HepG2 (cell line): ENCODE measurements at regions not wholly inside any gene's neighbourhood (a gene's known extent, or its start where the extent isn't known, plus 50 kb on each side); places are given as distances from the start of the nearest gene placed in this dataset.

ENCODE experiments used
- ATAC-seq: fragments of 200-7000 bp; cut with Tn5 transposase; 3 replicates; pipeline ENCODE4 v1.9.1; 2020; ENCODE audit warnings: mild to moderate bottlenecking, moderate library complexity
- BruUV-seq: library from RNA; stranded (reverse); fragments of 400-500 nt; replicated peaks from 2 replicates; lab custom pipeline; 2021; lab: Mats Ljungman, UMichigan
- CTCF ChIA-PET: fragments of 300-600 bp; formaldehyde crosslinking; extraction: SDS; loops from one replicate; lab custom pipeline; 2021; ENCODE audit warnings: low total read pairs, inconsistent platforms, low intra/inter-chr PET ratio; lab: Yijun Ruan, JAX
- POLR2A ChIA-PET: fragments of 350-600 bp; sonication (Branson Sonifier 250); formaldehyde crosslinking; loops from one replicate; lab custom pipeline; 2020; ENCODE audit warnings: antibody characterized with exemption, inconsistent platforms; lab: Yijun Ruan, JAX
- DNase-seq: peaks from one replicate; pipeline ENCODE4 v3.0.0-alpha.2; 2015; ENCODE audit warnings: low spot score
- FAIRE-seq: peaks from 3 replicates; lab custom pipeline; 2011; peaks lifted over from hg19 to GRCh38; lab: Jason Lieb, UNC
- H2AFZ ChIP-seq: one replicate; pipeline ENCODE4 v1.6.1; 2011; ENCODE audit warnings: low read length, inconsistent platforms
- H3K27ac ChIP-seq: fragments of 300-600 bp; 3 replicates; pipeline ENCODE4 v1.8.0; 2011; ENCODE audit warnings: mixed run types, mild to moderate bottlenecking, mixed read lengths, low read length, inconsistent platforms; ENCODE audit not compliant: insufficient read depth; ENCODE audit errors: extremely low read length
- H3K27me3 ChIP-seq, 2 experiments: fragments of 200-600 bp in 1 of 2; 2 replicates in 1 of 2; 3 replicates in 1 of 2; pipeline versions ENCODE4 v1.6.0 to v1.8.0; 2011; ENCODE audit warnings: low read length in 2 of 2, mild to moderate bottlenecking in 2 of 2, moderate library complexity in 2 of 2, inconsistent platforms in 1 of 2; ENCODE audit not compliant: insufficient read depth in 2 of 2, control insufficient read depth in 1 of 2
- H3K36me3 ChIP-seq, 2 experiments: fragments of 200-600 bp in 1 of 2; replicated peaks in 1 of 2; 2 replicates in 1 of 2; 3 replicates in 1 of 2; pipeline versions ENCODE4 v1.5.1 to v1.8.0; 2011; ENCODE audit warnings: low read length in 2 of 2, inconsistent platforms in 1 of 2; ENCODE audit not compliant: insufficient read depth in 2 of 2, control insufficient read depth in 1 of 2
- H3K4me1 ChIP-seq: 2 replicates; pipeline ENCODE4 v1.5.1; 2012; ENCODE audit warnings: low read length, inconsistent platforms; ENCODE audit not compliant: insufficient read depth
- H3K4me2 ChIP-seq: 2 replicates; pipeline ENCODE4 v1.6.0; 2011; ENCODE audit warnings: low read depth, low read length, inconsistent platforms
- H3K4me3 ChIP-seq, 3 experiments: fragments of 200-600 bp in 1 of 3; sonication (generic), shearing (Covaris generic) in 1 of 3; replicated peaks in 1 of 3; 2 replicates each; pipeline ENCODE4 v1.5.1; 2011 to 2016; ENCODE audit warnings: low read length in 3 of 3, inconsistent platforms in 2 of 3, low read depth in 2 of 3, mild to moderate bottlenecking in 2 of 3, control low read depth in 1 of 3, mixed read lengths in 1 of 3; ENCODE audit not compliant: insufficient read depth in 1 of 3
- H3K79me2 ChIP-seq: one replicate; pipeline ENCODE4 v1.6.1; 2011; ENCODE audit warnings: low read length, inconsistent platforms; ENCODE audit not compliant: insufficient read depth
- H3K9ac ChIP-seq: 2 replicates; pipeline ENCODE4 v1.6.0; 2011; ENCODE audit warnings: mild to moderate bottlenecking, low read depth, low read length, inconsistent platforms; ENCODE audit not compliant: insufficient read depth
- H3K9me3 ChIP-seq: 2 replicates; pipeline ENCODE4 v1.5.1; 2012; ENCODE audit warnings: mild to moderate bottlenecking, low read length
- H4K20me1 ChIP-seq: 2 replicates; pipeline ENCODE4 v1.6.0; 2011; ENCODE audit warnings: inconsistent platforms, mild to moderate bottlenecking, low read length, moderate library complexity; ENCODE audit not compliant: insufficient read depth
- BORCS8-MEF2B ChIP-seq: sonication (generic); formaldehyde crosslinking; IDR thresholded peaks from 2 replicates; pipeline ENCODE4 v1.8.0; 2022; ENCODE audit warnings: mild to moderate bottlenecking, missing genetic modification reagents
- PBX2 ChIP-seq: IDR thresholded peaks from 2 replicates; pipeline ENCODE4 v1.6.1; 2016; ENCODE audit warnings: control low read depth
- PRDM4 ChIP-seq: sonication (generic); formaldehyde crosslinking; IDR thresholded peaks from 2 replicates; pipeline ENCODE4 v1.9.0; 2021; ENCODE audit warnings: missing genetic modification reagents, borderline replicate concordance
- TMF1 ChIP-seq: sonication (generic); formaldehyde crosslinking; IDR thresholded peaks from 2 replicates; pipeline ENCODE4 v1.8.1; 2022; ENCODE audit warnings: low read depth, missing genetic modification reagents
- TP53 ChIP-seq: sonication (generic); formaldehyde crosslinking; conservative IDR thresholded peaks from 2 replicates; pipeline ENCODE4 v1.4.0; 2020; ENCODE audit warnings: missing genetic modification reagents
- ZMAT5 ChIP-seq: sonication (generic); formaldehyde crosslinking; IDR thresholded peaks from 2 replicates; pipeline ENCODE4 v1.5.0; 2020; ENCODE audit warnings: mild to moderate bottlenecking, low read depth, missing genetic modification reagents, borderline replicate concordance
- ZNF451 ChIP-seq: sonication (generic); formaldehyde crosslinking; IDR thresholded peaks from 2 replicates; pipeline ENCODE4 v1.5.0; 2020; ENCODE audit warnings: mild to moderate bottlenecking, missing genetic modification reagents
- ZNF672 ChIP-seq: sonication (generic); formaldehyde crosslinking; IDR thresholded peaks from 2 replicates; pipeline ENCODE4 v1.8.1; 2022; ENCODE audit warnings: missing genetic modification reagents
- WGBS: methylation state at CpG from one replicate; pipeline ENCODE4 v1.1.6; 2017; ENCODE audit warnings: low lambda C conversion rate; 5-methylcytosine and 5-hydroxymethylcytosine counted together
- in situ Hi-C: cut with HindIII; loops from 2 replicates; pipeline ENCODE4 v1.10.0; 2017; ENCODE audit warnings: low pct_unique_long_range_greater_than_20kb; ENCODE audit not compliant: extremely low pct_ligation_motif_present
- intact Hi-C: fragments of 100-400 bp; cut with micrococcal nuclease; formaldehyde crosslinking; loops from one replicate; pipeline ENCODE4 v1.10.0; 2022; ENCODE audit not compliant: unreplicated experiment
- TF ChIP-seq, protein P1 (sequence below): sonication (generic); formaldehyde crosslinking; IDR thresholded peaks from 2 replicates; pipeline ENCODE4 v1.4.0; 2020; ENCODE audit warnings: missing genetic modification reagents
- TF ChIP-seq, protein P2 (sequence below): IDR thresholded peaks from 2 replicates; pipeline ENCODE4 v1.6.1; 2012; ENCODE audit warnings: inconsistent platforms
- TF ChIP-seq, protein P3 (sequence below): sonication (generic); formaldehyde crosslinking; IDR thresholded peaks from 2 replicates; pipeline ENCODE4 v1.4.0; 2020; ENCODE audit warnings: mild to moderate bottlenecking, missing genetic modification reagents
- TF ChIP-seq, protein P4 (sequence below): sonication (generic); formaldehyde crosslinking; IDR thresholded peaks from 2 replicates; pipeline ENCODE4 v1.8.1; 2023; ENCODE audit warnings: missing genetic modification reagents, mild to moderate bottlenecking, borderline replicate concordance

DNA sequence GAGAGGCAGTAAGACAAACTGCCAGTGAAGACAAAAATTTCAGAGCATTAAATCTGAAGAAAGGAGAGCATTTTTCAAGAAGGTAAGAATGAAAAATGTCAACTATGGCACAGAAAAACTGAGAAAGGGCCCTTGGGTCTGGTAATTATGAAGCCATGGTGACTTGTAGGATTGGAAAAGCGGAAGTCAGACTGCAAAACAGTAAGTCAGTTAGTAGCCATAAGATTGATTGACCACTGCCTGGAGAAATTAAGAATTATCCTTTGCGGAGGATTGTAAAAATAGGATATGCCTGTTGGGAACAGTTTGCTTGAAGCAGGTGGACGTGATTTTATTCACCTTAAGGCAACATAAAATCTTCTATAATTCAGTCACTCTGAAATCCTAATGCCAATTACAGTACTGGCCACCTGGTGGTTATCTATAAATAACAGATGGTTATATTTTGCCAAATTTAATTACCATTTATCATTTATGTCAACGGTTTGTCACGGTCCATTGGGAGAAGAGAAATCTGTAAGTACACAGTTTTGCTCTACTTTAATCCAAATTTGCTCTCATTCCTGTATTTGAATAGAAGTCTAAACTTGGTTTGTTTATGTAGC is 127.1 kb upstream of the CNTN1 start:
- Histone ChIP-seq H3K79me2 (no peaks in the 10 kb centered on the region), H3K4me2 (no peak overlapping the region), H4K20me1 (no peaks in the 10 kb centered on the region), H2AFZ (no peak overlapping the region), H3K27me3 (no peaks in the 10 kb centered on the region), H3K9me3 (no peaks in the 10 kb centered on the region), H3K4me1 (no peaks in the 10 kb centered on the region)
- in situ Hi-C loops: no loop called here
- FAIRE-seq (no peak), DNase-seq (no peak), ATAC-seq (no peak)
- POLR2A ChIA-PET: no interaction called here
- CTCF ChIA-PET: no interaction called here
- no peak for TF ChIP-seq ZNF672 (CRISPR knock-in tag)
- TF ChIP-seq, protein P1, sequence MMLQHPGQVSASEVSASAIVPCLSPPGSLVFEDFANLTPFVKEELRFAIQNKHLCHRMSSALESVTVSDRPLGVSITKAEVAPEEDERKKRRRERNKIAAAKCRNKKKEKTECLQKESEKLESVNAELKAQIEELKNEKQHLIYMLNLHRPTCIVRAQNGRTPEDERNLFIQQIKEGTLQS (CRISPR knock-in tag): no peak
- no peak for TF ChIP-seq ZMAT5 (CRISPR knock-in tag)
- TF ChIP-seq TP53 (CRISPR knock-in tag): no peak
- no peak for TF ChIP-seq ZNF451 (CRISPR knock-in tag)
- TF ChIP-seq, all 625 proteins: peak for 0
- intact Hi-C loops: no loop called here
- Histone ChIP-seq H3K9ac (no peak overlapping the region), H3K4me3 (no peak overlapping the region), H3K36me3 (no peaks in the 10 kb centered on the region), H3K27ac (no peak overlapping the region)
- no TSS peak for BruUV-seq
- WGBS: 22% methylated on average over 5 of the region's 5 CpGs

DNA sequence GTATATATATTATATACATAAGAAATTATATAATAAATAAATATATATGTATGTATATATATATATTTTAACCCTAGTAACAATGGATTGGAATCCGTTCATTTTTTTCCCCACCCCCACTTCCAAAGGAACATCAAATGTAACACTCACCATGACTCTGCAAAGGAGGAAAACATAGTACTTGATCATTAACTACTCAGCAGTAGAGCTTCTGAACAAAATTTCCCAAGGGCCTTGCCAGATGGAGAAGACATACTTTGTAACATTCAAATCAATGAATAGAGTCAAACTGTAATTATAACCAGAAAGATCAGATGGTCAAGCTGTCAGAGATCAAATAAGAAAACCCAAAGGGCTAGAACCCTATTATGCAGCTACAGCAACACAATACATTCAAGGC is 126.0 kb upstream of the CNTN1 start:
- Histone ChIP-seq H3K4me3 (no peak overlapping the region), H3K27ac (no peak overlapping the region), H3K36me3 (no peaks in the 10 kb centered on the region), H3K9ac (no peak overlapping the region), H3K4me2 (no peak overlapping the region), H3K4me1 (no peaks in the 10 kb centered on the region), H2AFZ (no peak overlapping the region), H3K27me3 (no peaks in the 10 kb centered on the region), H3K79me2 (no peaks in the 10 kb centered on the region), H4K20me1 (no peaks in the 10 kb centered on the region), H3K9me3 (no peaks in the 10 kb centered on the region)
- in situ Hi-C loops (no loop called here), intact Hi-C loops (no loop called here)
- 0% methylated on average over 1 of the region's 1 CpG for WGBS
- DNase-seq (no peak), ATAC-seq (no peak), FAIRE-seq (no peak)
- no TSS peak for BruUV-seq
- POLR2A ChIA-PET: no interaction called here
- CTCF ChIA-PET: no interaction called here
- TF ChIP-seq, protein P2, sequence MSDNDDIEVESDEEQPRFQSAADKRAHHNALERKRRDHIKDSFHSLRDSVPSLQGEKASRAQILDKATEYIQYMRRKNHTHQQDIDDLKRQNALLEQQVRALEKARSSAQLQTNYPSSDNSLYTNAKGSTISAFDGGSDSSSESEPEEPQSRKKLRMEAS: no peak
- TF ChIP-seq BORCS8-MEF2B (CRISPR knock-in tag) (no peak), PRDM4 (no peak), TMF1 (no peak), PBX2 (CRISPR knock-in tag) (no peak)
- TF ChIP-seq, protein P3, sequence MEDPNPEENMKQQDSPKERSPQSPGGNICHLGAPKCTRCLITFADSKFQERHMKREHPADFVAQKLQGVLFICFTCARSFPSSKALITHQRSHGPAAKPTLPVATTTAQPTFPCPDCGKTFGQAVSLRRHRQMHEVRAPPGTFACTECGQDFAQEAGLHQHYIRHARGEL: no peak
- TF ChIP-seq, protein P4, sequence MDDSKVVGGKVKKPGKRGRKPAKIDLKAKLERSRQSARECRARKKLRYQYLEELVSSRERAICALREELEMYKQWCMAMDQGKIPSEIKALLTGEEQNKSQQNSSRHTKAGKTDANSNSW (CRISPR knock-in tag): no peak
